ENCODE measurements at regions not wholly inside any gene's neighbourhood (a gene's known extent, or its start where the extent isn't known, plus 50 kb on each side); places are given as distances from the start of the nearest gene placed in this dataset.

DNA sequence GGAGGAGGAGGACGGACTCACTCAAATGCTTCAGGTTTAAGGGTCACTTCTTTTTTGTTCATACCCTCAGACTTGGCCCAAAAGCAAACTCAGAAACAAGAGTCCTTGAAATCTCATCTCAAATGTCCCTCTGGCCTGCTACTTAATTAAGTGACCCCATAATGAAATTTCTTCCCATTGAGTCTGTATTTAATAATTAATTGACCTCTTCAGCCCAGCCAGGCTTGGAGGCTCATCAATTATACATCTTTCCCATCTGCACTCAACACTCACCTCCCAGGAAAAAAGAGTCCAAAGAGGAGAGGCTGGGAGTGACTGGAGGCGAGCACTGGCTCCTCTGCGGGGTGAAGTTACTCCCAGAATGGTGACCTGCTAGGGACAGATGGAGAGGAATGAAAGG, 90.5 kb upstream of the EYA2 start:
- TF ChIP-seq, protein P1, sequence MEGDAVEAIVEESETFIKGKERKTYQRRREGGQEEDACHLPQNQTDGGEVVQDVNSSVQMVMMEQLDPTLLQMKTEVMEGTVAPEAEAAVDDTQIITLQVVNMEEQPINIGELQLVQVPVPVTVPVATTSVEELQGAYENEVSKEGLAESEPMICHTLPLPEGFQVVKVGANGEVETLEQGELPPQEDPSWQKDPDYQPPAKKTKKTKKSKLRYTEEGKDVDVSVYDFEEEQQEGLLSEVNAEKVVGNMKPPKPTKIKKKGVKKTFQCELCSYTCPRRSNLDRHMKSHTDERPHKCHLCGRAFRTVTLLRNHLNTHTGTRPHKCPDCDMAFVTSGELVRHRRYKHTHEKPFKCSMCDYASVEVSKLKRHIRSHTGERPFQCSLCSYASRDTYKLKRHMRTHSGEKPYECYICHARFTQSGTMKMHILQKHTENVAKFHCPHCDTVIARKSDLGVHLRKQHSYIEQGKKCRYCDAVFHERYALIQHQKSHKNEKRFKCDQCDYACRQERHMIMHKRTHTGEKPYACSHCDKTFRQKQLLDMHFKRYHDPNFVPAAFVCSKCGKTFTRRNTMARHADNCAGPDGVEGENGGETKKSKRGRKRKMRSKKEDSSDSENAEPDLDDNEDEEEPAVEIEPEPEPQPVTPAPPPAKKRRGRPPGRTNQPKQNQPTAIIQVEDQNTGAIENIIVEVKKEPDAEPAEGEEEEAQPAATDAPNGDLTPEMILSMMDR (conservative IDR thresholded peaks at IDR 0.05; ENCODE audit: low read length): no peak
- no peak for DNase-seq (ENCODE audit: low read depth)
- H3K4me3 ChIP-seq (ENCODE audit: low read length): no peak overlapping the region

DNA sequence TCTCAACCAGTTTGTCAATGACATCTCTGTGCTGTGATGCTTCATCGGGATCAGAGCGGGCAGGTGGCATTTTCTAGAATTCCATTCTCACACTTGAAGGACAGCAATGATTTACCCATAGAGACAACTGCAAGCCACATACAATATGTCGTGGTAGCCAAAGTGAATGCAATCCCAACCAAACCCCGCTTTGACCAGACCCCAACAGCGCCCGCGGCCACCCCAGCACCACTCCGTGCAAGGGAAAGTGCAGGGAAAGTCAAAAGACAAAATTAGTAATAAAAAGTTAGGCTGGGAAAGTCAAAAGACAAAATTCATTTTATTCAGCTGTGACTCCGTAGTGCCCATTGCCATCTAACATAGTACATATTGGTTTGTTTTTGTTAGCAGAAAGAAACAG, 88.8 kb upstream of the EYA2 start:
- no peak for DNase-seq (ENCODE audit: low read depth)
- no peak overlapping the region for H3K4me3 ChIP-seq (ENCODE audit: low read length)
- TF ChIP-seq, protein P1 (conservative IDR thresholded peaks at IDR 0.05; ENCODE audit: low read length): no peak

DNA sequence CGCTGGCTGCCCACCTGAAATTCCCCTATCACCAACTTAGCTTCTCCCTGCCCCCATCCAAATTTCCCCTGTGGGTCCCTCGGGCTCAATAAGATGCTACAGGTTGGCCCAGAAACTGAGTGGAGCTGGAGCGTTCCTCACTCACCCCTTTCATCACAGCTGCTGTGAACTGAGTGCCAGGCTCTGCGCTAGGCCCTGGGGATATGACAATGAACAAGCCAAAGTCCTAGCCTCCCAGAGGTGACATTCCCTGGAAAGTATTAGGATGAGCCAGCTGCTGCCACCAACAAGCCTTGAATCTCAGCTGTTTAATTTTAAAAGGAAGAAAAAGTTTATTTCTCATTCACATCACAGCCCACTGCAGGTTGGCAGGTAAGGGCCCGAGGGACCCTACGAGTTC, 86.6 kb upstream of the EYA2 start:
- TF ChIP-seq, protein P1 (conservative IDR thresholded peaks at IDR 0.05; ENCODE audit: low read length): no peak
- no peak overlapping the region for H3K4me3 ChIP-seq (ENCODE audit: low read length)
- DNase-seq (ENCODE audit: low read depth): no peak

DNA sequence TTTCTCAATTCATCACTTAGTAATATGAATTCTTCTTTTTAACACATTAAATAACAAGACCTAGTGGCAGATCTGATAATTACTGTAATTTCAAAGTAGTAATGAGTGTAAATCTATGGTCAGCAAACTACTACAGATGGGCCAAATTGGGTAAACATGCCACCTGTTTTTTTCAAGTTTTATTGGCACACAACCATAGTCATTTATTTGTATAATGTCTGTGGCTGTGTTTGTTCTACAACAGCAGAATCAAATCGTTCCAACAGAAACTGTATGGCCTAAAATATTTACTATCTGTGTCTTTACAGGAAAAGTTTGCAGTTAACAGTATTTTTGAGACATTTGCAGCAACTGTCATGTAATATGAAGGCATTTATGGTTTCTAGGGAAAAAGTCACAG, 86.1 kb upstream of the EYA2 start:
- TF ChIP-seq, protein P1 (conservative IDR thresholded peaks at IDR 0.05; ENCODE audit: low read length): no peak
- no peak for DNase-seq (ENCODE audit: low read depth)
- H3K4me3 ChIP-seq (ENCODE audit: low read length): no peak overlapping the region

DNA sequence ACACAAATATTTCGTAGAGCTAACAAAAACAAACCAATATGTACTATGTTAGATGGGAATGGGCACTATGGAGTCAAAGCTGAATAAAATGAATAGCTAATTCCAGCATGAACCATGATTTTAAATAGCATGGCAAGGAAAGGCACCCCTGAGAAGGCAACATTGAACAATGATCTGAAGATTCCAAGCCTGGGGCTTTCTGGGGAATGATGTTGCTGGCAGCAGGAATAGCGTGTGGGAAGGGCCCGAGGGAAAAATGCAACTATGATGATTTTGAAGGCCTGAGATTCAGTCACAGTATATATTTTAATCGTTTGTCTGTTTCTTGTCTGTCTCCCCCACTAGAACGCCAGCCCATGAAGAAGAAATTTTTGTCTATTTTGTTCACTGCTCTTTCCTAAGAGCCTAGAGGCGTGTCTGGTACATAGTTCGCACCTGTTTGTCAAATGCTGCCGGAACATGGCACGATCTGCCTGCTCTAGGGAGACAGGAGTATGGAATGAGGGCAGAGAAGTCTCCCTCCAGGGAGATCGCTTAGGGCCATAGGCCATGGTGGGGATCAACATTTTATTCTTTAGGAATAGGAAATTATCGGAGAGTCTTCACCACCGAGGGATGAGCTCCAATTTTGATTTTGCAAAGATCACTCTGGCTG, 84.8 kb upstream of the EYA2 start:
- DNase-seq (ENCODE audit: low read depth): no peak
- TF ChIP-seq, protein P1 (conservative IDR thresholded peaks at IDR 0.05; ENCODE audit: low read length): no peak
- H3K4me3 ChIP-seq (ENCODE audit: low read length): no peak overlapping the region

DNA sequence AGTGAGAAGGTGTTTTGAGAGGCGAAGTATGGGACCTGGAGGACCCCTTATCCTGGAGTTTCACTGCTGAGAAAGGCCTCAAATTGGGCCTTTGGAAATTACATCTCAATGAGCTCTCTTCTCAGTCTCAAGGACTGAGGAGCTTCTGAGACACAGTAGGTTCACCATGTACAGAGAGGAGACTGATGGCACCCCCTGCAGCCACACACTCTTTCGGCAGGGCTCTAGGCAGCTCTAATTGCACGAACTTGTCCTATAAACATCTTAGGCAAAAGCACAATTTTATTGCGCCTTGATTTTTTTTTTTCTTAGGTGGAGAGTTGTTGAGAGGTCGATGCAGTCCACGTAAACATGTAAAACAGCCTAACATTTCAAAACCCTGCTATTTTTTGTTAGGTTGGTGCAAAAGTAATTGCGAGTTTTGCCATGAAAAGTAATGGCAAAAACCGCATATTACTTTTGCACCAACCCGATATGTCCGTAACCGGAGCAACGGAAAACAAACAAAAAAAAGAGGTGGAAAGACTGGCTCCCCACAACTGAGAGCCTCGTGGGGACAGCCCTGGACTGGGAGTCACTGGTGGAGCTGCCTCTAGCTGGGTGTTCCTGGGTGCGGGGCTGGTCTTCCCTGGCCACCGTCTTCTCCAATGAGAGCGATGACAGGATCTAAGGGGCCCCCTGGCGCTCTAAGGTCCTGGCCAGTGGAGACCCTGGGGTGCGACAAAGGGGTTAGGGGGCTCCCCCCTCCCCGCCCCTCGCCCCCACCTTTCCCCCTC, 84.0 kb upstream of the EYA2 start:
- H3K4me3 ChIP-seq (ENCODE audit: low read length): no peak overlapping the region
- no peak for DNase-seq (ENCODE audit: low read depth)
- TF ChIP-seq, protein P1 (conservative IDR thresholded peaks at IDR 0.05; ENCODE audit: low read length): no peak

All from AG10803 (cell line).